ENCODE measurements at regions not wholly inside any gene's neighbourhood (a gene's known extent, or its start where the extent isn't known, plus 50 kb on each side); places are given as distances from the start of the nearest gene placed in this dataset.

GRCh38 chr14:58721723-58722122 is 84.0 kb downstream of the DACT1 start:
- no peak overlapping the region for H3K14ac ChIP-seq (ENCODE audit: insufficient read depth, low read length)
- Mint-ChIP-seq H3K27ac (no peak overlapping the region), H3K9me3 (peaks cover 0 to 1% of the 10 kb centered on the region in 2 experiments; a peak in 1 of 5 replicates), H3K4me3 (no peak overlapping the region), H3K27me3 (ENCODE audit: low read depth) (no peaks in the 10 kb centered on the region), H3K4me1 (no peaks in the 10 kb centered on the region), H3K36me3 (ENCODE audit: insufficient read depth in 1 of 3, low read depth in 3 of 3) (no peaks in the 10 kb centered on the region)
- H3K18ac ChIP-seq (ENCODE audit: insufficient read length, low read depth, low read length) = no peak overlapping the region
- H2AFZ ChIP-seq (ENCODE audit: low read length) = no peak overlapping the region
- no peak overlapping the region for H4K5ac ChIP-seq (ENCODE audit: insufficient read length, low read depth, low read length)
- H3K23ac ChIP-seq (ENCODE audit: insufficient read length, low read depth, low read length) = no peak overlapping the region
- no peak overlapping the region for H3K27ac ChIP-seq (ENCODE audit: insufficient read length, low read depth, low read length)
- H4K91ac ChIP-seq (ENCODE audit: insufficient read length, low read depth, low read length) = no peak overlapping the region
- H2BK15ac ChIP-seq (ENCODE audit: low read depth, low read length) = no peak overlapping the region
- H3T11ph ChIP-seq (ENCODE audit: low read length) = no peak overlapping the region
- no peaks in the 10 kb centered on the region for H3K4me1 ChIP-seq (ENCODE audit: insufficient read depth, low read length)
- DNase-seq = no peak
- no peak overlapping the region for H3K9ac ChIP-seq (ENCODE audit: extremely low read depth, insufficient read length, low read length)
- no peak overlapping the region for H2AK5ac ChIP-seq (ENCODE audit: insufficient read length, low read length)
- no peaks in the 10 kb centered on the region for H3K27me3 ChIP-seq (ENCODE audit: insufficient read depth, low read length)
- H3K4me2 ChIP-seq (ENCODE audit: insufficient read depth, insufficient read length, low read length) = no peak overlapping the region
- no peak overlapping the region for H3K4ac ChIP-seq (ENCODE audit: low read depth, low read length)
- no peaks in the 10 kb centered on the region for H3K23me2 ChIP-seq (ENCODE audit: insufficient read length, low read depth, low read length, poor library complexity, severe bottlenecking)
- no peaks in the 10 kb centered on the region for H3K79me2 ChIP-seq (ENCODE audit: insufficient read depth, low read length)
- H4K8ac ChIP-seq (replicated peaks; ENCODE audit: insufficient read length, low read depth, low read length) = no peak overlapping the region
- TF ChIP-seq, protein P1, sequence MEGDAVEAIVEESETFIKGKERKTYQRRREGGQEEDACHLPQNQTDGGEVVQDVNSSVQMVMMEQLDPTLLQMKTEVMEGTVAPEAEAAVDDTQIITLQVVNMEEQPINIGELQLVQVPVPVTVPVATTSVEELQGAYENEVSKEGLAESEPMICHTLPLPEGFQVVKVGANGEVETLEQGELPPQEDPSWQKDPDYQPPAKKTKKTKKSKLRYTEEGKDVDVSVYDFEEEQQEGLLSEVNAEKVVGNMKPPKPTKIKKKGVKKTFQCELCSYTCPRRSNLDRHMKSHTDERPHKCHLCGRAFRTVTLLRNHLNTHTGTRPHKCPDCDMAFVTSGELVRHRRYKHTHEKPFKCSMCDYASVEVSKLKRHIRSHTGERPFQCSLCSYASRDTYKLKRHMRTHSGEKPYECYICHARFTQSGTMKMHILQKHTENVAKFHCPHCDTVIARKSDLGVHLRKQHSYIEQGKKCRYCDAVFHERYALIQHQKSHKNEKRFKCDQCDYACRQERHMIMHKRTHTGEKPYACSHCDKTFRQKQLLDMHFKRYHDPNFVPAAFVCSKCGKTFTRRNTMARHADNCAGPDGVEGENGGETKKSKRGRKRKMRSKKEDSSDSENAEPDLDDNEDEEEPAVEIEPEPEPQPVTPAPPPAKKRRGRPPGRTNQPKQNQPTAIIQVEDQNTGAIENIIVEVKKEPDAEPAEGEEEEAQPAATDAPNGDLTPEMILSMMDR (conservative IDR thresholded peaks at IDR 0.05) = no peak
- H4K20me1 ChIP-seq (ENCODE audit: control insufficient read depth, insufficient read depth, insufficient read length) = no peaks in the 10 kb centered on the region
- H2BK12ac ChIP-seq (ENCODE audit: insufficient read length, low read depth, low read length) = no peak overlapping the region
- WGBS (ENCODE audit: extremely low coverage, insufficient read length, low lambda C conversion rate) = no CpG with 5 or more reads among the region's 3 CpGs
- H2BK20ac ChIP-seq (ENCODE audit: low read depth, low read length, poor library complexity, severe bottlenecking) = no peak overlapping the region
- no peaks in the 10 kb centered on the region for H3K9me3 ChIP-seq (ENCODE audit: control insufficient read depth, low read depth, low read length)
- no peak overlapping the region for H3K56ac ChIP-seq (ENCODE audit: insufficient read length, low read depth, low read length)
- no peak overlapping the region for H2BK120ac ChIP-seq (ENCODE audit: low read depth, low read length, poor library complexity, severe bottlenecking)
- no peak overlapping the region for H2BK5ac ChIP-seq (ENCODE audit: insufficient read length, low read length)
- H3K79me1 ChIP-seq (ENCODE audit: insufficient read depth, low read depth, low read length, poor library complexity, severe bottlenecking) = no peaks in the 10 kb centered on the region
